Neuronal stem cell (in vitro differentiated cells): ENCODE measurements at regions not wholly inside any gene's neighbourhood (a gene's known extent, or its start where the extent isn't known, plus 50 kb on each side); places are given as distances from the start of the nearest gene placed in this dataset.

Experiments
- DNase-seq: peaks from one replicate; pipeline ENCODE4 v3.0.0-alpha.2; 2013; ENCODE audit warnings: low spot score
- H2AFZ ChIP-seq: one replicate; pipeline ENCODE4 v1.6.1; 2013; ENCODE audit warnings: mild to moderate bottlenecking, low read length, inconsistent platforms
- H2AK5ac ChIP-seq: 2 replicates; pipeline ENCODE4 v1.6.1; 2013; ENCODE audit warnings: low read depth, mild to moderate bottlenecking, inconsistent platforms, low read length, moderate library complexity, mixed read lengths
- H2BK120ac ChIP-seq: 2 replicates; pipeline ENCODE4 v1.6.1; 2013; ENCODE audit warnings: low read depth, mild to moderate bottlenecking, inconsistent platforms, low read length, moderate library complexity, mixed read lengths
- H2BK12ac ChIP-seq: one replicate; pipeline ENCODE4 v1.6.1; 2013; ENCODE audit warnings: low read length, inconsistent platforms
- H2BK15ac ChIP-seq: 2 replicates; pipeline ENCODE4 v1.6.1; 2013; ENCODE audit warnings: mild to moderate bottlenecking, low read length, inconsistent platforms, mixed read lengths
- H2BK5ac ChIP-seq: one replicate; pipeline ENCODE4 v1.6.1; 2013; ENCODE audit warnings: inconsistent platforms, mild to moderate bottlenecking, low read length, moderate library complexity
- H3K14ac ChIP-seq: one replicate; pipeline ENCODE4 v1.6.1; 2013; ENCODE audit warnings: low read length, inconsistent platforms
- H3K18ac ChIP-seq: 2 replicates; pipeline ENCODE4 v1.6.1; 2013; ENCODE audit warnings: low read length, inconsistent platforms
- H3K23ac ChIP-seq: 2 replicates; pipeline ENCODE4 v1.6.1; 2013; ENCODE audit warnings: low read depth, mild to moderate bottlenecking, mixed read lengths, low read length, inconsistent platforms; ENCODE audit not compliant: poor library complexity
- H3K27ac ChIP-seq: replicated peaks from 3 replicates; pipeline ENCODE4 v1.5.1; 2013; ENCODE audit warnings: low read length, inconsistent platforms
- H3K27me3 ChIP-seq, 3 experiments: 2 replicates each; pipeline ENCODE4 v1.6.1; 2013; ENCODE audit warnings: low read length in 3 of 3, mild to moderate bottlenecking in 2 of 3, inconsistent platforms in 1 of 3, low read depth in 1 of 3, mixed read lengths in 1 of 3, moderate library complexity in 1 of 3; ENCODE audit not compliant: control insufficient read depth in 3 of 3, insufficient read depth in 3 of 3
- H3K36me3 ChIP-seq, 2 donors: replicated peaks in 1 of 2; 2 replicates each; pipeline ENCODE4 v1.6.1; 2013; ENCODE audit warnings: low read length in 2 of 2; ENCODE audit not compliant: control insufficient read depth in 2 of 2, insufficient read depth in 2 of 2
- H3K4ac ChIP-seq: 2 replicates; pipeline ENCODE4 v1.6.1; 2013; ENCODE audit warnings: inconsistent platforms, mild to moderate bottlenecking, low read length, moderate library complexity
- H3K4me1 ChIP-seq, 2 donors: 1 replicate in 1 of 2; 2 replicates in 1 of 2; pipeline ENCODE4 v1.6.1; 2013; ENCODE audit warnings: low read length in 2 of 2, low read depth in 1 of 2; ENCODE audit not compliant: control insufficient read depth in 2 of 2, insufficient read depth in 1 of 2
- H3K4me2 ChIP-seq: one replicate; pipeline ENCODE4 v1.6.1; 2013; ENCODE audit warnings: mild to moderate bottlenecking, low read length, inconsistent platforms; ENCODE audit not compliant: insufficient read depth, poor library complexity, severe bottlenecking
- H3K4me3 ChIP-seq, 2 donors: 2 replicates each; pipeline ENCODE4 v1.5.1; 2013; ENCODE audit warnings: low read length in 2 of 2, mild to moderate bottlenecking in 2 of 2, inconsistent platforms in 1 of 2, moderate library complexity in 1 of 2
- H3K79me1 ChIP-seq: one replicate; pipeline ENCODE4 v1.6.1; 2013; ENCODE audit warnings: low read depth, mild to moderate bottlenecking, inconsistent platforms, low read length, moderate library complexity
- H3K9ac ChIP-seq: one replicate; pipeline ENCODE4 v1.6.1; 2013; ENCODE audit warnings: mild to moderate bottlenecking, low read depth, low read length, inconsistent platforms; ENCODE audit not compliant: poor library complexity
- H3K9me3 ChIP-seq, 2 donors: replicated peaks in 1 of 2; 2 replicates each; pipeline versions ENCODE3 to v1.6.1; 2013; ENCODE audit warnings: low read length in 2 of 2, mild to moderate bottlenecking in 2 of 2, inconsistent platforms in 1 of 2, low read depth in 1 of 2, mixed read lengths in 1 of 2, moderate library complexity in 1 of 2; ENCODE audit not compliant: control insufficient read depth in 2 of 2, insufficient read depth in 1 of 2
- H4K8ac ChIP-seq: one replicate; pipeline ENCODE4 v1.6.1; 2013; ENCODE audit warnings: low read depth, mild to moderate bottlenecking, inconsistent platforms, low read length, moderate library complexity
- H4K91ac ChIP-seq: one replicate; pipeline ENCODE4 v1.6.1; 2013; ENCODE audit warnings: low read length, low read depth, mild to moderate bottlenecking, inconsistent platforms; ENCODE audit not compliant: poor library complexity
- WGBS, 2 donors: extraction: QIAGEN DNeasy Blood & Tissue Kit; methylation state at CpG; one replicate each; pipeline ENCODE4 v1.1.7; 2013; ENCODE audit warnings: missing lambda C conversion rate in 2 of 2, mixed read lengths in 1 of 2; ENCODE audit not compliant: insufficient read length in 2 of 2, insufficient replicate concordance in 1 of 2; ENCODE audit errors: extremely low coverage in 2 of 2; 5-methylcytosine and 5-hydroxymethylcytosine counted together

DNA sequence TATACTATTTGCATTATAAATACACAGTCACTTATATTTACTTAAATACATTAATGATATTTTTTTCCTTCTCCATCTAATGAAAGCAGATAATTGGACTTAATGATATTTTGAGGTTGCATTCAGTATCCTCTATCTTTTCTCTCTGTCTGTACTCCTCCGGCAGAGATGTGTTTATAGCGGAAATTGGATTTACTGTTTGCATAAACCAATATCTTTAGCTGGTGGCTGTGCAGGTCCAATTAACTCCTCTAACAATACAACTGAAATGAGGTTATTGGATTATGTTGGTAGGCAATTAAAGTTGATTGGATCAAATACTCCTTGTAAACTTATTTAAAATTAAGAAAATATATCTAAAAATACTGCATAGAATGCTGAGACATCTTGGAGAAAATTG is 1044.2 kb upstream of the SORCS1 start:
- H3K9me3 ChIP-seq, result no peaks in the 10 kb centered on the region
- H2AK5ac ChIP-seq, result no peak overlapping the region
- H2AFZ ChIP-seq, result no peak overlapping the region
- no peak overlapping the region for H3K4ac ChIP-seq
- H2BK5ac ChIP-seq, result no peak overlapping the region
- no peaks in the 10 kb centered on the region for H3K4me1 ChIP-seq
- no peak for DNase-seq
- no peak overlapping the region for H2BK12ac ChIP-seq
- no peaks in the 10 kb centered on the region for H3K27me3 ChIP-seq
- WGBS, 2 donors, result no CpG with 5 or more reads among the region's 2 CpGs
- no peak overlapping the region for H2BK15ac ChIP-seq
- no peak overlapping the region for H3K4me2 ChIP-seq
- no peaks in the 10 kb centered on the region for H3K79me1 ChIP-seq
- no peak overlapping the region for H3K18ac ChIP-seq
- no peak overlapping the region for H3K23ac ChIP-seq
- no peak overlapping the region for H3K9ac ChIP-seq
- no peak overlapping the region for H2BK120ac ChIP-seq
- no peak overlapping the region for H3K14ac ChIP-seq
- no peak overlapping the region for H3K27ac ChIP-seq
- H4K91ac ChIP-seq, result no peak overlapping the region
- H4K8ac ChIP-seq, result no peak overlapping the region
- H3K4me3 ChIP-seq, result no peak overlapping the region
- no peaks in the 10 kb centered on the region for H3K36me3 ChIP-seq

DNA sequence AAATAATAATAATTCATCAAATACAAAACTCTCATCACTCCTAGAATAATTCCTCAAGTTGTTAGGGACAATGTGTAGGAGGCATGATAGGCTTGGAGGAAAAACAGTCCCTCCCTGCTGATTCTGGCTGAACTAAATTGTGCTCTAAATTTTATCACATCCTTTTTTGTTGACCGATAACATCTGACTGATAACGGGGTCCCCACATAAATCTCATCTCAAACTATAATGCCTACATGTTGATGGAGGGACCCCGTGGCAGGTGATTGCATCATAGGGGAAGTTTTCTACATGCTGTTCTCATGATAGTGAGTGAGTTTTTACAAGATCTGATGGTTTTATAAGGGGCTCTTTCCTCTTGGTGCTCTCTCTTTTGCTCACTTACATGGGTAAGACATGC is 1043.5 kb upstream of the SORCS1 start:
- Histone ChIP-seq H3K36me3 (no peaks in the 10 kb centered on the region), H3K27ac (no peak overlapping the region), H3K4me1 (no peaks in the 10 kb centered on the region), H3K4me3 (no peak overlapping the region), H3K9me3 (no peaks in the 10 kb centered on the region), H2BK5ac (no peak overlapping the region), H4K8ac (no peak overlapping the region), H4K91ac (no peak overlapping the region), H3K27me3 (no peaks in the 10 kb centered on the region), H2BK12ac (no peak overlapping the region), H2AK5ac (no peak overlapping the region), H3K23ac (no peak overlapping the region), H3K4me2 (no peak overlapping the region), H3K4ac (no peak overlapping the region), H2BK15ac (no peak overlapping the region), H2AFZ (no peak overlapping the region), H3K79me1 (no peaks in the 10 kb centered on the region), H3K9ac (no peak overlapping the region), H2BK120ac (no peak overlapping the region), H3K18ac (no peak overlapping the region), H3K14ac (no peak overlapping the region)
- no peak for DNase-seq
- WGBS, 2 donors, result no CpG with 5 or more reads among the region's 3 CpGs

DNA sequence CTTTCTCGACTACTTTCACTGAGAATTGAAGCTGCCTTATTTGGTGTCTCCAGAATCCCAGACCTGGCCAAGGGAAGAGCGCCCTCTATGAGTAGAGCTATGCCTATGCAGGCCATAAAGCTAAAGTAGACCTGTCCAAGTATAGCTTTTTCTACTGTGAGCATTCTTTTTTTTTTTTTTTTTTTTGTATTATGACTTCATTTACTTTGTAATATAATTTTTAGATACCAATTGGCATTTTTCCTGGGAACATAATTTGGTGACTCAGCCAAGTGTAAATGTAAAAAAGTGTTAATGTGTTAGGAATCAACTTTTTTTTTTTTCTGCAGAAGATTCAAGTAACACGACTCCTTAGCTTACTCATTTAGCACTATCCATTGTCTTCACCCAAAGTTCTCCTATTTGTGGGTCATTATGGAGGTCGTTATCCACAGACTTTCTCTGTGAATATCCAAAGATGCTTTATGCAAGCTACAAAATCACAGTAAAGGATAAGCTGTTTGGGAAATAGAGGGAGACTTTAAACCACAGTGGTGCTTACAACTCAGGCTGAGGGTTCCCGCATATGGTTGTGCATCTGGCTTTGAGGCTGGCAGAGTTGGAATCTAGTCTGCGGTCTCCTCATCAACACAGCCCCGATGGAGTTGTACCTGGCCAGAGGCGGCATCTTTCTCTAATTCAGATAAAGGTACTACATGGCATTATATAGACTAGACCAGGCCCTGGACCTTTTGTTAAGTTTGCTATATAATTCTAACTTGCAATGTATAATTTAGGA is 1040.2 kb upstream of the SORCS1 start:
- H3K18ac ChIP-seq, result no peak overlapping the region
- H3K14ac ChIP-seq, result no peak overlapping the region
- no peaks in the 10 kb centered on the region for H3K9me3 ChIP-seq
- no peak overlapping the region for H2BK120ac ChIP-seq
- no peaks in the 10 kb centered on the region for H3K36me3 ChIP-seq
- no peak overlapping the region for H2AK5ac ChIP-seq
- H2BK5ac ChIP-seq, result no peak overlapping the region
- no CpG with 5 or more reads among the region's 8 CpGs for WGBS, 2 donors
- H2AFZ ChIP-seq, result no peak overlapping the region
- H3K4me3 ChIP-seq, result no peak overlapping the region
- H3K4me1 ChIP-seq, result no peaks in the 10 kb centered on the region
- H3K27ac ChIP-seq, result peak overlapping the region; percentile 13
- H3K79me1 ChIP-seq, result no peaks in the 10 kb centered on the region
- H3K23ac ChIP-seq, result no peak overlapping the region
- no peak overlapping the region for H4K91ac ChIP-seq
- no peak overlapping the region for H4K8ac ChIP-seq
- no peak overlapping the region for H3K4me2 ChIP-seq
- DNase-seq, result peak; percentile 48
- no peak overlapping the region for H3K9ac ChIP-seq
- no peak overlapping the region for H2BK12ac ChIP-seq
- H3K27me3 ChIP-seq, result no peaks in the 10 kb centered on the region
- H3K4ac ChIP-seq, result no peak overlapping the region
- H2BK15ac ChIP-seq, result no peak overlapping the region

DNA sequence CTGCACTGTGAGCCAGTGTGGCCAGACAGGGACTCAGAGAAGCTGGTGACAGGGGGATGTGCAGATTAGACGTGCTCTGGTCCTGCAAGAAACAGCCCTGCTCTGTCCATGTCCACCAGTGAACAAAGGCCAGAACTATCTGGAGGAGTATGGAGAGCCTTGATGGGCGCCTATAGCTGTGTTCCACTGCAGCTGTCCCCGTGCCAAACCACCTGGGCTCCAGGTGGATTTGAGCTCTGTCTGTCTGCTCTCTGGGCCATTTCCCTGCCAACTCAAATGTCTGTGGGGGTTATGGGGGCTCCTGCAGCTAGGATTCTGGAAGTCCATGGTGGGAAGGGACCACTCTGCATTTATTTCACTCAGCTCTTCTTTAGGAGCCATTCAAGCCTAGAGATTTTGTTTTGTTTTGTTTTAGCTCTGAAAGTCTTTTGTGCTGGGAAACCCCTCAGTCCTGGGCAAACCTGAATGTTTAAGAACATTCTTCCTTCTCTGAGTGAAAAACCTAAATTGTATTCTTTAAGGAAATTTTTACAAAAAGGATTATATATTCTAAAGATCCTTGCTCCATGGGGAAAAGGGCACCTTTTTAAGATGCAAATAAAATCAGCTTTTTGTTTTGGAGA is 1039.5 kb upstream of the SORCS1 start:
- Histone ChIP-seq H3K27me3 (no peaks in the 10 kb centered on the region), H3K4ac (no peak overlapping the region), H3K18ac (peak overlapping the region; percentile 74), H3K79me1 (no peaks in the 10 kb centered on the region), H2BK12ac (no peak overlapping the region), H3K4me3 (no peak overlapping the region), H3K27ac (no peak overlapping the region), H4K91ac (no peak overlapping the region), H2AK5ac (peak overlapping the region; percentile 51), H3K4me2 (no peak overlapping the region), H2BK120ac (peak overlapping the region; percentile 3), H3K4me1 (no peaks in the 10 kb centered on the region), H4K8ac (no peak overlapping the region), H2AFZ (no peak overlapping the region), H3K14ac (no peak overlapping the region), H3K9me3 (no peaks in the 10 kb centered on the region), H3K36me3 (no peaks in the 10 kb centered on the region), H2BK5ac (no peak overlapping the region), H3K23ac (no peak overlapping the region), H3K9ac (no peak overlapping the region), H2BK15ac (peak overlapping the region; percentile 8)
- DNase-seq, result no peak
- no CpG with 5 or more reads among the region's 3 CpGs for WGBS, 2 donors
